ENCODE measurements at regions not wholly inside any gene's neighbourhood (a gene's known extent, or its start where the extent isn't known, plus 50 kb on each side); places are given as distances from the start of the nearest gene placed in this dataset.
A peak's percentile ranks its signal among the peaks of the same experiment; 100 is the strongest.

- DNase-seq = no peak
- intact Hi-C loops (cut with DNase I) = no loop called here
Observed at GRCh38 chr6:26206868-26207801, 119.9 kb downstream of the HFE start.

GRCh38 chr6:26211963-26212362, 124.7 kb downstream of the HFE start:
- no peak for DNase-seq
- intact Hi-C loops (cut with DNase I) = no loop called here

GRCh38 chr6:26213334-26214075, 126.3 kb downstream of the HFE start:
- intact Hi-C loops (cut with DNase I) = no loop called here
- DNase-seq = no peak

- DNase-seq = peak in 1 of 10 donors; percentile 61
- intact Hi-C loops (cut with DNase I) = no loop called here
Observed at GRCh38 chr6:26214803-26215584, 127.8 kb downstream of the HFE start.

- peak in 1 of 10 donors; percentile 66 for DNase-seq
- intact Hi-C loops (cut with DNase I) = no loop called here
Observed at GRCh38 chr6:26215585-26216358, 128.5 kb downstream of the HFE start.

- intact Hi-C loops (cut with DNase I) = no loop called here
- peak in 8 of 10 donors; percentile 42 to 91 (median 64) for DNase-seq
Observed at GRCh38 chr6:26216359-26216885, 129.2 kb downstream of the HFE start.

- intact Hi-C loops (cut with DNase I) = no loop called here
- DNase-seq = peak; percentile 53 to 96 (median 75)
Observed at GRCh38 chr6:26216886-26217713, 129.9 kb downstream of the HFE start.

- intact Hi-C loops (cut with DNase I) = no loop called here
- DNase-seq = peak in 1 of 10 donors; percentile 51
Observed at GRCh38 chr6:26217714-26218075, 130.5 kb downstream of the HFE start.

GRCh38 chr6:26218824-26219223, 131.6 kb downstream of the HFE start:
- no peak for DNase-seq
- intact Hi-C loops (cut with DNase I) = no loop called here

- no peak for DNase-seq
- intact Hi-C loops (cut with DNase I) = no loop called here
Observed at GRCh38 chr6:26220145-26220970, 133.1 kb downstream of the HFE start.

- DNase-seq = no peak
- intact Hi-C loops (cut with DNase I) = no loop called here
Observed at GRCh38 chr6:26221186-26221585, 134.0 kb downstream of the HFE start.

- intact Hi-C loops (cut with DNase I) = no loop called here
- no peak for DNase-seq
Observed at GRCh38 chr6:26222571-26222970, 135.3 kb downstream of the HFE start.

GRCh38 chr6:26223228-26223627, 136.0 kb downstream of the HFE start:
- intact Hi-C loops (cut with DNase I) = no loop called here
- no peak for DNase-seq

GRCh38 chr6:26223650-26224546, 136.7 kb downstream of the HFE start:
- intact Hi-C loops (cut with DNase I) = no loop called here
- peak in 6 of 10 donors; percentile 26 to 86 (median 65) for DNase-seq

GRCh38 chr6:26224547-26224912, 137.3 kb downstream of the HFE start:
- intact Hi-C loops (cut with DNase I) = no loop called here
- DNase-seq = no peak

GRCh38 chr6:26224940-26225847, 138.0 kb downstream of the HFE start:
- peak in 3 of 10 donors; percentile 62 to 85 (median 70) for DNase-seq
- intact Hi-C loops (cut with DNase I) = no loop called here

Data from posterior cingulate gyrus (tissue), 11 donors.